ENCODE measurements at regions not wholly inside any gene's neighbourhood (a gene's known extent, or its start where the extent isn't known, plus 50 kb on each side); places are given as distances from the start of the nearest gene placed in this dataset.

- TF ChIP-seq POGK (CRISPR knock-in tag; conservative IDR thresholded peaks at IDR 0.05) (no peak), CTCF (CRISPR knock-in tag; IDR thresholded peaks at IDR 0.05) (peak; percentile 92), ZNF574 (CRISPR knock-in tag; IDR thresholded peaks at IDR 0.05) (no peak), ZNF616 (CRISPR knock-in tag; IDR thresholded peaks at IDR 0.05; ENCODE audit: low read depth) (no peak), ELF3 (CRISPR knock-in tag; IDR thresholded peaks at IDR 0.05) (peak; percentile 34; the same call in 1 of the 2 replicates), SMC3 (IDR thresholded peaks at IDR 0.05; ENCODE audit: low read length) (peak; percentile 94), RARA (CRISPR knock-in tag; IDR thresholded peaks at IDR 0.05) (no peak), ZBTB14 (CRISPR knock-in tag; IDR thresholded peaks at IDR 0.05) (no peak)
These were observed 163.4 kb upstream of the USP24 start (continued) for GRCh38 chr1:55378582-55378981.
